GM13976 (cell line): ENCODE measurements at regions not wholly inside any gene's neighbourhood (a gene's known extent, or its start where the extent isn't known, plus 50 kb on each side); places are given as distances from the start of the nearest gene placed in this dataset.

ENCODE experiments used
- DNase-seq: peaks from one replicate; pipeline ENCODE4 v3.0.0; 2012; ENCODE audit warnings: low spot score
- CTCF ChIP-seq: IDR thresholded peaks from 2 replicates; pipeline ENCODE4 v1.5.1; 2012; ENCODE audit warnings: borderline replicate concordance, mild to moderate bottlenecking; ENCODE audit not compliant: insufficient read depth; ENCODE audit errors: extremely low read depth, missing control alignments, control extremely low read depth
- in situ Hi-C: fragments of 300-500 bp; cut with MboI; formaldehyde crosslinking; loops from one replicate; pipeline ENCODE4 v1.12.0; 2022; ENCODE audit warnings: low sequenced_read_pairs, mixed read lengths, inconsistent platforms; ENCODE audit not compliant: unreplicated experiment

GRCh38 chr18:34033968-34034367, 190.7 kb downstream of the NOL4 start:
- peak; percentile 3 for DNase-seq
- TF ChIP-seq CTCF, result no peak
- in situ Hi-C loops, result no loop called here

- in situ Hi-C loops, result no loop called here
- no peak for DNase-seq
- TF ChIP-seq CTCF, result no peak
These were observed 192.9 kb downstream of the NOL4 start for GRCh38 chr18:34031810-34032209.

GRCh38 chr18:34028324-34028723, 196.4 kb downstream of the NOL4 start:
- TF ChIP-seq CTCF, result no peak
- in situ Hi-C loops, result no loop called here
- DNase-seq, result no peak

- in situ Hi-C loops, result no loop called here
- no peak for DNase-seq
- TF ChIP-seq CTCF, result no peak
These were observed 199.4 kb downstream of the NOL4 start for GRCh38 chr18:34025191-34025801.

GRCh38 chr18:34023471-34023870, 201.2 kb downstream of the NOL4 start:
- no peak for TF ChIP-seq CTCF
- no peak for DNase-seq
- in situ Hi-C loops, result no loop called here

- DNase-seq, result no peak
- TF ChIP-seq CTCF, result no peak
- in situ Hi-C loops, result no loop called here
These were observed 206.4 kb downstream of the NOL4 start for GRCh38 chr18:34018336-34018735.
